DMS53 treated with DMSO at 0.1 percent for 48 hours (cell line): ENCODE measurements at regions not wholly inside any gene's neighbourhood (a gene's known extent, or its start where the extent isn't known, plus 50 kb on each side); places are given as distances from the start of the nearest gene placed in this dataset.

Experiments
- DNase-seq: peaks from one replicate; lab custom pipeline; 2025; ENCODE audit not compliant: unreplicated experiment; lab: John Stamatoyannopoulos, UW

DNA sequence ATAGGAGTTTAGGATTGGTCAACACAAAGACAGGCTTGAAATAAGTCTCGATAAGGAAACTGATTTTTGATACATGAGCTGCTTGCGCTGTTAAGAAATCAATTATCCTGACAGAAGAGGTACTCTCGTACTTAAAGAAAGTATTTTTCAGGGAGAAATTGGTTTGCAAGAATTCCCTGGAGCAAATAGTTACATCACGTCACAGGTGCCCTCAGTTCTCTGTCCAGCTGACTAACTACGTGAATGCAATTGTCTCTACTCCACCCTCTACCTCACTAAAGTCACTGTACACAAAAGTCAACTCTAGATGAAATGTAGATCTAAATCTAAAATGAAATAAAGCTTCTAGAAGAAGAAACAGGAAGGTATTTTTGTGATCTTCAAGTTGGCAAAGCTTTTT lies 130.6 kb upstream of the KCNJ16 start:
- no peak for DNase-seq

DNA sequence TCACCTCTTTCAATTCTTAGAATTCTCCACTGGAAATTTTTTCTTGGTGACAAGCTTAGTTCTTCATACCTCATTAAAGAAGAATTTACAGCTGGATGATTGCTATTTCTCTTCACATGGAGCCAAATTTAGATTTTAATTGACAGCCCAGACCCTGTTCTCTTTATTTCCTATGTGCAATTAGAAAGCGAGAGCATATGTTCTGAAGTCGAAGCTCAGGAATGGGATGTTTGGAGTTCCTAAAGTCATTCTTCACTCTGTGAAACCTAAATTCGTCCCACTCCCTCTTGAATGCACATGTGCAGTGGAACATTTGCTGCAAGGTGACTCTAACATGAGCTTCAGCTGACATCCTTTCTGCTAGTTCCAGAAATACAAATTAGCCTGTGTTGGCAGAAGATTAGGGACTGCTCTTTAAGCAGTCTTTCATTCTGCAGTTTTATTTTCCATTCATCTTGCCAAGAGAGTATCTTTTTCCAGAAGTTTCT lies 129.3 kb upstream of the KCNJ16 start:
- no peak for DNase-seq

DNA sequence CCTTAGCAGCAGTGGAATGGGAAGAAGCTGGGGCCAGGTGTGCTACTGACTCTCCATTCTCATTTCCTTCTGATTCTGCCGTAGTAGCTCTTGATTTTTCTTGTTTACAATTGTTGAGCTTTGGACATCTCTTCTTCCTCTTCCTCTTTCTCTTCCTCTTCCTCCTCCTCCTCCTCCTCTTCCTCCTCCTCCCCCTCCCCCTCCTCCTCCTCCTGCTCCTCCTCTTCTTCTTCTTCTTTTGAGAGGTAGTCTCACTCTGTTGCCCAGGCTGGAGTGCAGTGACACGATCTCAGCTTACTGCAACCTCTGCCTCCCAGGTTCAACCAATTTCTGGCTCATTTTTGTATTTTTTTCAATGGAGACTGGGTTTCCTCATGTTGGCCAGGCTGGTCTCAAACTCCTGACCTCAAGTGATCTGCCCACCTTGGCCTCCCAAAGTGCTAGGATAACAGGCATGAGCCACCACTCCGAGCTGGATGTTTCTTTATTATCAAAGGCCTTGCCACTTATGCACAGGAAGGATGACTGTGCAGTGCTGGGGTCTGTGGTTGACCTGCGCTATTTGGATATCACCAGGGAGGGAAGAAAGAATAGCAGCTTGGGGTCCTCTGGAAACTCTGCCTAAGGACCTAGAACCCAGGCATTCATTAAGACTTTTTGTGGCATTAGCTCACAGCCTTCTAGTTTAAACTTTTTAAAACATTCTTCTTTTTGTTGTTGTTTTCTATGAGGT lies 127.8 kb upstream of the KCNJ16 start:
- no peak for DNase-seq

DNA sequence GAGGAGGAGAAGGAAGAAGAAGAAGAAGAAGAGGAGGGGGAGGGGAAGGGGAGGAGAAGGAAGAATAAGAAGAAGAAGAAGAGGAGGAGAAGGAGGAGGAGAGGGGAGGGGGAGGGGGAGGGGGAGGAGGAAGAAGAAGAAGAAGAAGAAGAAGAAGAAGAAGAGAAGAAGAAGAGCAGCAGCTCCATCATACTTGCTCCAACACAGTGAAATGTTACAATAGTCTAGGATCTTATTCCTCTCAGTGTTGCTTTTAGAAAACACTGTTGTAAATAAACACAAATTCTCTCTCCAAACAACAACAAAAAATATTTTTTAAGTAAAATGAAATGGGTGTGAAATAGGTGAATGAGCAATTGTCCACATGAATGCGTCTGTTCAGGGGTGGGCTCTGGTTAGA lies 126.6 kb upstream of the KCNJ16 start:
- DNase-seq = no peak

DNA sequence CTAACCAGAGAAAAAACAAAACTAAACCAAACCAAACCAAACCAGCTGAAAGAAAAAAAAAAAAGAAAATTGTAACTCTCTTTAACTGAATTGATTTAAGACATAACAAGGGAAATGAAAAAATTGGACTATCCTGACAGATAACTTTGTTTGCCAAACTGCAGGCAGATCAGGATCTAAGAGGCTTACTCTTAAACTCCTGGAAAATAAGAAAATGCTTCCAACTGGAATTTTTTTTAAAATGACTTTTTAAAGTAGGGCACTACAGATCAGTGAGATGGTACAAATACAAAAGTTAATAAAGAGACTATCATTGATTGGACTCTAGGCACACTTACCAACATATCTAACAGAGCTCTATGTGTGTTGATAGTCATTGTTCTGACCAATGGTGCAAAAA lies 125.5 kb upstream of the KCNJ16 start:
- no peak for DNase-seq

DNA sequence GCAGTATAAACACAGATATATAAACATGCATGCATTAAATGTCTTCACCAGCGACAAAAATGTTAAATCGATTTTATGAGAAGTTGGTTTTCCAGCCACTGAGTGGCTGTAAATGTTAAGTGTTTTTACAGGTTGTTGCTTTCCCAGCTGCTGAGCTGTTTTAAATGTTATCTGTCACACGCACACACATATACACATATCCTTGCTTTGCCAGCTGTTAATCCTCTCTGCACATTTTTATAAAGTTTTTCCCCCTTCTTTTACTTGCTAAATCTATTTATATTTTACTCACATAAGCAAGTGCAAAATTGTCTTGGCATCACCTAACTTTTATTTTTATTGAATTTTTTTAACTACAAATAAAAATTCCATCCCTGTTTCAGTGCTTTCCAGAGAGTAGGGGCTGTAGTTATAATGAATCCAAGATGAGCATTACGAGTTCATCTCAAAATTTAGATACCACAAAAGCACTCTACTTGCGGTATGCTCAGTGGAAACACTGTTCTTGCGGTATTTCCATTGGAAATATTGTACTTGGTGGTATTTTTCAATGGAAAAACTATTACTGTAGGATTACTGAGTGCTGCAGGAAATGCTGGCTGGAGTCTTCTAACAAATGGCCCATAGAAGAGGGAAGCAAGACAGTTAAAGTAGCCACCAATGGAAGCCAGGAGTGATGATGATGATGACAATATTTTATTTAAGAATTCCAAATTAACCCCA lies 124.9 kb upstream of the KCNJ16 start:
- no peak for DNase-seq

DNA sequence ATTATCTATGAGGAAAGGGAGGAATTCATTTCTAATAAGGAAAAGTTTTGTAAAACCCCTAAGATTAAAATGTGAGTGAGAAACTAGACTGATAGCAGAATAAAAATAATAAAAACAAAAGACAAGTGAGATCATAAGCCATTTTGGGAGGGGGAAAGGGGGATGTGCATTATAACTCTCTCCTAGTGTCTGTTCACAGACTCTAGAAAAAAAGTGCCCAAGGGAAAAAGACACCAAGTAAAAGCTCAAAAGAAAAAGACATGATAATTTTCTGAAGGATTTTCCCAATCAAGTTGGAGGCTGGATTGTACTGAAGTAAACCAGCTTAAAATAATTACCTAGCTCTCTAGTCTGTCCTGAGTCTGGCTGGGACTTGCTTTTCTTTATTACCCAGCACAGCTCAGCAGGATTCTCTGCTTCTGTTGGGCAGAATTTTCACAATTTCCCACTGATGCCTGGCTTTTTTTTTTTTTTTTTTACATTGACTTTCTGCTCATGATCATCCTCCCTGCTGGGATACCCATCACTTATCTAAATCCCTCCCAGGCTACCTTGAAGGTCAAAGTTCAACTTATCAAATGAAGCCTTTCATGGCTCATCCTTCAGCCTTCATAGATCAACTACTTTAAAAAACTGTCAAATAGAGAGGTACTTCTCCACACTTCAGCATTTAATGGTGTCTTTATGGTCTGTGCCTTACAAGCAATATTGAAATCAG lies 124.2 kb upstream of the KCNJ16 start:
- DNase-seq = no peak

DNA sequence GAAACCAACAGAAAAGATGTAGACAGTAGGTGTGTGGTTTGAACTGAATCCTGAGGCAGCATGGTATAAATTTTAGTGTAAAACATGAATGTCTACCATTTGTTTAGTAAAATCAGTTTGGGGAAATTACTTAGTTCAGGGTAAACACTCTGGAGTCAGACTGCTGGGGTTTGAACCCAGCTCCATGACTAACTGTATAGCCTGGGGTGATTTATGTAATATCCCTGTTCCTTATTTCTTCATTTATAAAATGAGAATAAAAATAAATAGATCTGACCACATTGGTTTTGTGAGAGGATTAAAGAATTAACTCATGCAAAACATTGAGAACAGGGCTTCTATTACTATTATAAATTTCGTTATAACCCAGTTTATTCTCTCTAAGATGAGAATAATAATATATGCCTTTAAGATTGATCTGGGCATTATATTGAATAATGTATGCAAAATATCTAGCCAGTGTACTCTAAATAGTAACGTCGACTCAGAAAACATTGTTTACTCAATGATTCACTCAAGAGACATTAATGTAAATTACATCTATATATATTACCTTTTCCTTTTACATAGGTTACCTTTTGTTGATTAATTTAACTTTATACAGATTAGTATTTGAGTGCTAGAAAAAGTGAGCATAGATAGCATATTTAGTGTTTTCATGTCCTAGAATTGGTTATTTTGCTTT lies 120.6 kb upstream of the KCNJ16 start:
- DNase-seq = no peak

DNA sequence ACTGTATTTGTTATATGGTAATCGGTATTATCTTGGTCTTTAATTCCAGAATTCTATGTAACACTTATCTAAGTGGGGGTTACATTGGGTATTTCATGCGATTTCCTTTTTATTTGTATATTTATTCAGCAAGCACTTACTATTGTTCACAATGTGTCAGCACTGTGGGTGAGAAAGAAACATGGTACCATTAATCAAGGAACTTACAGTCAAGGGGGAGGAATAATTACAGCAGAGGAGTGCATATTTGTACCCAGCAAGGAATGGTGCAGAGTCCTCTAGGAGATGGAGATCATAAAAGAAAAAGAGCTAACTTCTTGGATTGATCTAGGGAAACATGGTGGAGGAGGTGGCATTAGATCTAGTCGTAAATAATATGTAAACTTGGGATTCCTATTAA lies 117.0 kb upstream of the KCNJ16 start:
- no peak for DNase-seq

DNA sequence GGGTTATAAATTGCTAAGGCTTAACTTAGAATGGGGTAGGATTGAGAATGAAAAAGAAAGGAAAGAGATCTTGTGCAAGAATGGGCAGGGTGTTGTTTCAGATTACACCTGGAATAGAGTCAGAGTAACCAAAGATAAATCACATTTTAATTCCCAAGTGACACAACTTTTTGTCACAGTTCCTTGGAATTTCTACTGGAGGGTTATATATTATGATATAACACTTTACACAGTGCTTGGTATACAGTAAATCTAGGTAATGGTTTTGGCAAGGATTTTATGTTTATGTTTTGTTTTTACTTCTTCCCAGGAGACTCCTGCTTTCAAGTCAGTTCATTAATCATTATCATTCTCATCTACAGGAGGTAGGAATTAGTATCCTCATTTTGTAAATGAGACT lies 115.7 kb upstream of the KCNJ16 start:
- DNase-seq = no peak

DNA sequence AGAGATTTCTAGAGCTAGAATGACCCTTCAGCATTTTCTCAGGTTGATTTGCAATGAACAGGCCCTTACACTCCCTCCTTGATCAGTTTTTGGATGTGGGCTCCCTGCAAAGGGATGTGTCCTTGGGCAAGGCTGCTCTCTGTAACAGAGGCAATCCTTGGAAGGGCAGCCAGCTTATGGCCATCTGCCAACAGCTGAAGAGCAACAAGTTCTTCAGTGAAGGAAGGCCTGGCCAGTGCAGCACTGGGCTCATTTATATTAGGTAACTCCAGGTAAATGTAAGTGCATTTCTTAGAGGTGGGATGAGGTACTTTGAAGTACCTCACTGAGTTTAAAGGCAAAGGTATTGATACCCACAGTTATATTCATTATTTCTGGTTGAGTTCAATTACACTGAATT lies 114.3 kb upstream of the KCNJ16 start:
- no peak for DNase-seq

DNA sequence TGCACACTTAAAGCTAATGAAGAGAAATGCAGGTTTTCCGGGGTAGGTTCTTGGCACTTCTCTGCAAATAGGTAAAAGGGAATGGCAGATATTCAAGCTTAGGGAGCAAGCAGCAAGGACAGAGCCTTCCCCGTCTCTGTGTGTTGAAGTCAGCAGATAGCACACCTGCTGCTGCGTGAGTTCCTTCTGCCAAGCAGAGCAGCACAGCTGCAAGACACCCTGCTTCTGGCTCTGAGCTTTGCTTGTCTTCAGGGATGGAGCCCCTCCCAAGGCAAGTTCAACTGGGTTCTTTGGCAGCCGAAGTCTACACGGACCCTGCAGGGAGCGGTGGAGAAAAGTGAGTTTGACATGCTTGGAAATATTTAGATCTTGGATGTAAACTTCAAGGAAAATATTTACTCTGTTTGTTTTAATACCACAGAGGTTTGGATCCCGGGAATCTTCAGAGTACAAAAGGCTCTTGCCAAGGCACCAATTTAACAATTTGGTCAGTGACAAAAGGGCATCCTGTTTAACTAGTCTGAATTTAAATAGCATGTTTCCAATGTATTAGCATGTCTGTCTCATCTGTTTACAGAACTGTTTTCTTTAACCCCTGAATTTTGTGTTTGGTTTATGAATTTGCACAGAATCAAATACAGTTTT lies 113.4 kb upstream of the KCNJ16 start:
- no peak for DNase-seq

DNA sequence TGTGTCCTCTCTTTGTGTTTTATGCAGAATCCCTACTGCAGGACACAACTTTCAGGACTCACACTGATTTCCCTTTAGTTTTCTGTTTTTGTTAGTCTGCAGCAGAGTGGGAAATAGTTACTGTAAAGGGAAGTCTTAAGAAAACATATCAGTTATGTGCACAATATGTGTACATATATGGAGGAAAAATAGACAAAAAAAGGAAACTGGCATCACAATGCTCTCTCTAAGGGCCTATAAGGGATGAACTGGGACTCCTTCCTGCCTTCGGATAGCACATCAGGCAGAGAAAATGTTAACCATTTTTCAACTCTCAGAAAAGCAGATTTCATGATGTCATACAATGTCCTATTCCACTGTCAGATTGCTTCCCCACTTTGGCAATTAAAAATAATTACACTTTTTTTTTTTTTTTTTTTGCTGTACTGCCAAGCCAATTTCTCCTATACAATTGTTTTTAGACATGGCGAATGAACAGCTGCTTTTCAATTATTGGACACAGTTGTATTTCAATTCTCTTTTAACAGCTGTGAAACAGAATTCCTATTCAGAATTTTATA lies 112.5 kb upstream of the KCNJ16 start:
- DNase-seq = no peak

DNA sequence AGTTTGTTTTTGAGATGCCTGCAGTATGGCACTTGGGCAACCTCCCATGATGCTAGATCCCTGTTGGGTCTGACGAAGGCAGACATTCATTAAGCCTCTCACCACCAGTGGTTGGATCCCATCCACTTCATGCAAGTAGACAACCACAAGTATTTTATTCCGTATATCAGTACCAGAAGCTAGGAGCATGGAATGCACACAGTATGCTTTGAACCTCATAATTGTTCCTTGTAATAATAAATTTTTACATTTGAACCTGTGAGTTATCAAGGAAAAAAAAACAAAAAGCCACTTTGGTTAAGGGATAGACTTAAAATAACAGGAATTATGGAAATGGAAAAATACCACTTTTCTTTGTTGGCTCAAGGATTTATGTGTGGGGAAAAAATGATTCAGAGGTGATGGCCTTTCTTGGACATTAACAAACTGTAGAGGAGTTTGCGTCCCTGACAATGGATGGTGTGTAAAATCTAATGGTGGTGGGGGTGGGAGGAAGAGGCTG lies 107.1 kb upstream of the KCNJ16 start:
- DNase-seq = no peak

DNA sequence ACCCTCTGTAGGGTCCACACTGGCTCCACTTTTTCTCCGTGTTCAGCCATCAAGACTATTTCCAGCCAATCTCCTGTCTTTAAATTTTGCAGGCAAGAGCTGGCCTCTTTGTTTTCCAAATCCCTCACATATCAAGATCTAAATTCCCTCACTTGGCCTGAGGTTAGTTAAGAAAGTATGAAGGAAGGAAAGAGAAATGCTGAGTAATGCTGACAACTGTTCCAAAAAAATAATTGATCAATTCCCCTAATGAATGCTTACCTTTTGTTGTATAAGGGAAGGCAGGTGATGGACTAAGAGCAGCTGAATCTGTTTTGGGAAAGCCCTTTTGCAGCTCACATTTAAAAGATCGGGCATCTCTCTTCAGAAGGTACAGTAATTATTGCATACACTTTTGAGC lies 105.1 kb upstream of the KCNJ16 start:
- no peak for DNase-seq

DNA sequence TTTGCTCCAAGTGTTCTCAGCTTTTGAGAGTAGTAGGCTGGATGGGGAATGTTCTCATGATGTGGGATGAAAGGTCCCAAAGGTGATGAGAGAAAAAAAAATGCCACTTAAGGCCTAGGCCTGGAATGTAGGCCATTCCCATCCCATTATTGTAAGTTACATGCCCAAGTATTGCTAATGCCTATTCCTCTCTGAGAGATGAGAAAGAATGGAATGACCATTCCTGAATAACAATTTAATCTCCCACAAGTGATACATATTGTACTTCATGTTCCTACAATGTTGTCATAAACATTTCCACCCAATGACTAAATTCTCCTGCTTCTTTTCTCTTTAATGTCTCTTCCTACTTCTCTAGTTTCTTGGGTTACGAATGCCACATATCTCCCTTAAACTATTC lies 102.8 kb upstream of the KCNJ16 start:
- DNase-seq = no peak

DNA sequence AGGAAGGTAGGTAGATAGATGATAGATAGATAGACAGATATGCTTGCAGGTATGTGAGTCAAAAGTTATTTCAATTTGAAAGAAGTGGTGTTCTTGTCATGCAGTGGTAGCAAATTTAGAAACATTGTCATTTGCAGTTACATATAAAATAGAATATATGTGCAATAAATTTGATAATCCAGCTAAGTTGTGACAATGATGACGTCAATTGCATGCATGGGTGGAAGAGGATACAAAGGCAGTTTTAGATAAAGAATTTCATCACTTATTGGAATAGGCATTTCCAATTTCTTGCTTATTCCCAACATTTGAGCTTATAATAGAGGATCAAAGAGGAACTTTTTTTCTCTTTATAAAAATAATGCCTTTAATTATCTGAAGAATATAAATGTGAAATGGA lies 99.2 kb upstream of the KCNJ16 start:
- DNase-seq = no peak

DNA sequence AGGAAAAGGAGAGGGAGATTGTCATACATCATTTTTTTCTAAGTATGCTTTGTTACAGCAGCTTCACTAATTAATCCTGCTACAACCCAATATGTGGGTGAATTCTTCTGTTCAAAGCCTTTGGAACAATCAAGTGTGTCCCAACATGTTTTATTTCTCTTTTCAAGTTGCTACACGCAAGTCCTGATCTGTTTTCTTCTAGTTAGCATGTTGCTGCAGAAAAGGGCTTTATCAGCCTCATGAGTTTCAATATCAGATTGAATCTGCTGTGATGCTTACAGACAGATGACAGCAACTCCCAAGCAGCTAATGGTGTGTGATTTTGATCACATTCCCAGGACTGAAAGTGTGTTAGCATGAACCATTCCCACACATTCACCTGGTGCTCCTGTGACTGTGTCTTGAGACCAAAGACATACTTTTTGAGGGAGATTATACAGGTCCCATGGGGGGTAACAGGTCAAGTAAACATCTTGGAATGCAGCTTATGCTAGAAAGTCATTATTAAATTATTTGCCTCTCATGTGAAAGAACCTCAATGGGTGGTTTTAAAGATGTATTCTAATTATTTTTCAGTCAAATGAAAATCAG lies 96.9 kb upstream of the KCNJ16 start:
- no peak for DNase-seq

DNA sequence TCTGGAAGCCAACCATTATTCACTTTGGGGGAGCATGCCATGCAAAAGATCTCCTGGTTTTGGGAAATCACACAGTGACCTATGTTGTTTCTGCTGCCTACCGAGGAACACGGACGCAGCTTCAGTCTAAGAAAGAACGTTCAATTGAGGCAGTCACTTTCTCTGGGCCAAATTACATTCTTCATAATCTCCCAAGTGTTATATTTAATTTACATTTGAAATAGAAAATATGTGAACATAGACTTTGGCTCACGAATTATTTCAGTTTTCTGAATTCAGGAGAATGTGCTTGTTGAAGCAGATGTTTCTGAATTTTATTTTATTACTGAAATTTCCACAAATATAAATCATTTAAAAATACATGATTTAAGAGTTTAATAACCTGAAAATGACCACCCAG lies 93.6 kb upstream of the KCNJ16 start:
- no peak for DNase-seq

DNA sequence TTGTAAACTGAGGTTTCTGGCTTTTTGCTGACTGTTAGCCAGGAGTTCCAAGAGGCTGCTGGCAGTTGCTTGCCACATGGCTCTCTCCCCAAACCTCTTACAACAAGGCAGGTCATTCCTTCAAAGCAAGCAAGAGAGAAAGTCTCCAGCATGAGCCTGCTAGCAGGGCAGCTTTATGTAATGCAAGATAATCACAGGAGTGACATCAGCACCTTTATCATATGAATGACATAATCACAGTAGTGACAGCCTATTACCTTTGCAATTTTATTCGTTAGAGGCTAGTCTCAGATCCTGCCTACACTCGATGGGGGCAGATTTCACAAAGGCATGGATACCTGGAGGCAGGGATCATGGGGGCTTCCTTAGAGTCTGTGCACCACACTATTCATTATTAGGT lies 79.5 kb upstream of the KCNJ16 start:
- no peak for DNase-seq
